ENCODE measurements at regions not wholly inside any gene's neighbourhood (a gene's known extent, or its start where the extent isn't known, plus 50 kb on each side); places are given as distances from the start of the nearest gene placed in this dataset.
"Not testable (repeated sequence)": the region's sequence is repeated elsewhere in the genome, so short reads cannot be mapped to it uniquely, and the experiment has no call there.

DNA sequence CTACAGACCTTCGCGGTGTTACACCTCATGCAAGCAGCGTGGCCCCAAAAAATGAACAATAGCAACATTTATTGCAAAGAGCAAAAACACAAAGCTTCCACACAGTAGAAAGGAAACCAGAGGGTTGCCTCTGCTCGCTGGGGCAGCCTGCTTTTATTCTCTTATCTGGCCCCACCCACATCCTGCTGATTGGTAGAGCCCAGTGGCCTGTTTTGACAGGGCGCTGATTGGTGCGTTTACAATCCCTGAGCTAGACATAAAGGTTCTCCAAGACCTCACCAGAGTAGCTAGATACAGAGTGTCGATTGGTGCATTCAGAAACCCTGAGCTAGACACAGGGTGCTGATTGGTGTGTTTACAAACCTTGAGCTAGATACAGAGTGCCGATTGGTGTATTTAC, 52.8 kb upstream of the MARK1 start:
- TF ChIP-seq, protein P1, sequence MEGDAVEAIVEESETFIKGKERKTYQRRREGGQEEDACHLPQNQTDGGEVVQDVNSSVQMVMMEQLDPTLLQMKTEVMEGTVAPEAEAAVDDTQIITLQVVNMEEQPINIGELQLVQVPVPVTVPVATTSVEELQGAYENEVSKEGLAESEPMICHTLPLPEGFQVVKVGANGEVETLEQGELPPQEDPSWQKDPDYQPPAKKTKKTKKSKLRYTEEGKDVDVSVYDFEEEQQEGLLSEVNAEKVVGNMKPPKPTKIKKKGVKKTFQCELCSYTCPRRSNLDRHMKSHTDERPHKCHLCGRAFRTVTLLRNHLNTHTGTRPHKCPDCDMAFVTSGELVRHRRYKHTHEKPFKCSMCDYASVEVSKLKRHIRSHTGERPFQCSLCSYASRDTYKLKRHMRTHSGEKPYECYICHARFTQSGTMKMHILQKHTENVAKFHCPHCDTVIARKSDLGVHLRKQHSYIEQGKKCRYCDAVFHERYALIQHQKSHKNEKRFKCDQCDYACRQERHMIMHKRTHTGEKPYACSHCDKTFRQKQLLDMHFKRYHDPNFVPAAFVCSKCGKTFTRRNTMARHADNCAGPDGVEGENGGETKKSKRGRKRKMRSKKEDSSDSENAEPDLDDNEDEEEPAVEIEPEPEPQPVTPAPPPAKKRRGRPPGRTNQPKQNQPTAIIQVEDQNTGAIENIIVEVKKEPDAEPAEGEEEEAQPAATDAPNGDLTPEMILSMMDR (conservative IDR thresholded peaks at IDR 0.05; ENCODE audit: low read depth, low read length), result not testable (repeated sequence)
- TF ChIP-seq EZH2 (IDR thresholded peaks at IDR 0.05; ENCODE audit: low read length, unreplicated experiment); EZH2phosphoT487 (IDR thresholded peaks at IDR 0.05; ENCODE audit: borderline replicate concordance, low read length): not testable (repeated sequence)
